Thyroid gland (tissue), 4 donors: ENCODE measurements at regions not wholly inside any gene's neighbourhood (a gene's known extent, or its start where the extent isn't known, plus 50 kb on each side); places are given as distances from the start of the nearest gene placed in this dataset.

Experiments
- DNase-seq, 2 donors: peaks; one replicate each; pipeline ENCODE4 v3.0.0-alpha.2; 2019
- H3K27ac ChIP-seq, 3 donors: fragments of 200-600 bp; sonication (generic); 1 replicate in 2 of 3; 2 replicates in 1 of 3; pipeline ENCODE4 v1.5.1; 2016 to 2019; ENCODE audit warnings: mild to moderate bottlenecking in 1 of 3, moderate library complexity in 1 of 3
- H3K27me3 ChIP-seq: fragments of 200-600 bp; sonication (generic); one replicate; pipeline ENCODE4 v1.5.1; 2019
- H3K36me3 ChIP-seq, 2 donors: fragments of 200-600 bp; sonication (generic); one replicate each; pipeline ENCODE4 v1.5.1; 2016 to 2019
- H3K4me1 ChIP-seq, 2 donors: fragments of 200-600 bp; sonication (generic); one replicate each; pipeline ENCODE4 v1.5.1; 2017 to 2019
- H3K4me3 ChIP-seq, 3 donors: fragments of 200-600 bp; sonication (generic); replicated peaks in 1 of 3; 1 replicate in 2 of 3; 2 replicates in 1 of 3; pipeline ENCODE4 v1.5.1; 2016; ENCODE audit warnings: mild to moderate bottlenecking in 1 of 3
- H3K9me3 ChIP-seq: fragments of 200-600 bp; sonication (generic); one replicate; pipeline ENCODE4 v1.5.1; 2017
- CTCF ChIP-seq, 6 experiments: fragments of 200-600 bp in 3 of 6; fragments of 450-650 bp in 3 of 6; sonication (generic) in 3 of 6; IDR thresholded peaks; one replicate each; pipeline ENCODE4 v1.5.1; 2016 to 2019; ENCODE audit warnings: antibody characterized with exemption in 6 of 6, mild to moderate bottlenecking in 2 of 6, inconsistent platforms in 1 of 6, moderate library complexity in 1 of 6
- POLR2A ChIP-seq, 2 donors: fragments of 450-650 bp; IDR thresholded peaks; one replicate each; pipeline ENCODE4 v1.6.1; 2017; ENCODE audit warnings: antibody characterized with exemption in 2 of 2, mild to moderate bottlenecking in 2 of 2, moderate library complexity in 1 of 2
- WGBS, 2 donors: methylation state at CpG; one replicate each; pipeline ENCODE4 v1.1.5; 2017; 5-methylcytosine and 5-hydroxymethylcytosine counted together
- intact Hi-C: fragments of 100-400 bp; cut with DNase I; formaldehyde crosslinking; loops from one replicate; pipeline ENCODE4 v1.15.1; 2023

GRCh38 chr13:47268270-47268669 lies 371.4 kb upstream of the HTR2A start:
- TF ChIP-seq CTCF (IDR thresholded peaks at IDR 0.05): no peak
- no peak for TF ChIP-seq POLR2A (IDR thresholded peaks at IDR 0.05)
- intact Hi-C loops: no loop called here
- Histone ChIP-seq H3K27ac (no peak overlapping the region), H3K9me3 (no peaks in the 10 kb centered on the region), H3K4me3 (no peak overlapping the region), H3K27me3 (no peaks in the 10 kb centered on the region), H3K4me1 (no peaks in the 10 kb centered on the region), H3K36me3 (no peaks in the 10 kb centered on the region)
- 90% methylated on average over 2 of the region's 2 CpGs for WGBS, 2 donors
- DNase-seq: no peak

- Histone ChIP-seq H3K9me3 (no peaks in the 10 kb centered on the region), H3K27ac (no peak overlapping the region), H3K4me3 (no peak overlapping the region), H3K4me1 (no peaks in the 10 kb centered on the region), H3K36me3 (no peaks in the 10 kb centered on the region), H3K27me3 (no peaks in the 10 kb centered on the region)
- DNase-seq: no peak
- WGBS, 2 donors: 64% methylated on average over 2 of the region's 2 CpGs
- intact Hi-C loops: no loop called here
- TF ChIP-seq CTCF (IDR thresholded peaks at IDR 0.05): no peak
- TF ChIP-seq POLR2A (IDR thresholded peaks at IDR 0.05): no peak
These were observed 361.5 kb upstream of the HTR2A start for GRCh38 chr13:47258384-47258783.

- Histone ChIP-seq H3K27me3 (no peaks in the 10 kb centered on the region), H3K36me3 (no peaks in the 10 kb centered on the region), H3K27ac (no peak overlapping the region), H3K9me3 (no peaks in the 10 kb centered on the region), H3K4me1 (no peaks in the 10 kb centered on the region), H3K4me3 (no peak overlapping the region)
- no peak for DNase-seq
- TF ChIP-seq POLR2A (IDR thresholded peaks at IDR 0.05) (no peak), CTCF (IDR thresholded peaks at IDR 0.05) (no peak)
- intact Hi-C loops: no loop called here
- WGBS, 2 donors: 56 to 83% methylated on average over 1 of the region's 1 CpG
These were observed 359.8 kb upstream of the HTR2A start for GRCh38 chr13:47256618-47257017.

GRCh38 chr13:47252627-47253026 lies 355.8 kb upstream of the HTR2A start:
- Histone ChIP-seq H3K36me3 (no peaks in the 10 kb centered on the region), H3K27me3 (no peaks in the 10 kb centered on the region), H3K4me3 (no peak overlapping the region), H3K27ac (no peak overlapping the region), H3K9me3 (no peaks in the 10 kb centered on the region), H3K4me1 (no peaks in the 10 kb centered on the region)
- no peak for TF ChIP-seq POLR2A (IDR thresholded peaks at IDR 0.05)
- no peak for TF ChIP-seq CTCF (IDR thresholded peaks at IDR 0.05)
- DNase-seq: no peak
- intact Hi-C loops: no loop called here
- WGBS, 2 donors: 90 to 93% methylated on average over 1 of the region's 1 CpG

GRCh38 chr13:47251771-47252170 lies 354.9 kb upstream of the HTR2A start:
- TF ChIP-seq CTCF (IDR thresholded peaks at IDR 0.05): no peak
- TF ChIP-seq POLR2A (IDR thresholded peaks at IDR 0.05): no peak
- WGBS, 2 donors: 84 to 88% methylated on average over 4 of the region's 4 CpGs
- intact Hi-C loops: no loop called here

More at GRCh38 chr13:47251771-47252170, 354.9 kb upstream of the HTR2A start:
- Histone ChIP-seq H3K27ac (no peak overlapping the region), H3K27me3 (no peaks in the 10 kb centered on the region), H3K9me3 (no peaks in the 10 kb centered on the region), H3K4me3 (no peak overlapping the region), H3K4me1 (no peaks in the 10 kb centered on the region), H3K36me3 (no peaks in the 10 kb centered on the region)
- DNase-seq: no peak
